CMK (cell line): ENCODE measurements at regions not wholly inside any gene's neighbourhood (a gene's known extent, or its start where the extent isn't known, plus 50 kb on each side); places are given as distances from the start of the nearest gene placed in this dataset.

ENCODE experiments used
- DNase-seq: peaks from one replicate; pipeline ENCODE4 v3.0.0-alpha.2; 2010; ENCODE audit warnings: low read depth

- no peak for DNase-seq
Observed at GRCh38 chr13:106173346-106173745, 362.1 kb downstream of the EFNB2 start.

- no peak for DNase-seq
Observed at GRCh38 chr13:106172176-106172905, 363.1 kb downstream of the EFNB2 start.

- no peak for DNase-seq
Observed at GRCh38 chr13:106163426-106163825, 372.0 kb downstream of the EFNB2 start.

- DNase-seq = no peak
Observed at GRCh38 chr13:106161146-106161545, 374.3 kb downstream of the EFNB2 start.

GRCh38 chr13:106159295-106160195 lies 375.9 kb downstream of the EFNB2 start:
- DNase-seq = no peak

GRCh38 chr13:106156468-106156867 lies 379.0 kb downstream of the EFNB2 start:
- DNase-seq = no peak

GRCh38 chr13:106155411-106155810 lies 380.1 kb downstream of the EFNB2 start:
- no peak for DNase-seq

GRCh38 chr13:106153876-106154275 lies 381.6 kb downstream of the EFNB2 start:
- DNase-seq = no peak

GRCh38 chr13:106153041-106153440 lies 382.4 kb downstream of the EFNB2 start:
- DNase-seq = no peak

- no peak for DNase-seq
Observed at GRCh38 chr13:106152047-106152446, 383.4 kb downstream of the EFNB2 start.

- DNase-seq = no peak
Observed at GRCh38 chr13:106151056-106151699, 384.3 kb downstream of the EFNB2 start.

GRCh38 chr13:106145997-106146864 lies 389.2 kb downstream of the EFNB2 start:
- no peak for DNase-seq

GRCh38 chr13:106145070-106145469 lies 390.4 kb downstream of the EFNB2 start:
- no peak for DNase-seq

- no peak for DNase-seq
Observed at GRCh38 chr13:106143930-106144709, 391.3 kb downstream of the EFNB2 start.

- no peak for DNase-seq
Observed at GRCh38 chr13:106143392-106143791, 392.1 kb downstream of the EFNB2 start.

GRCh38 chr13:106140476-106140875 lies 395.0 kb downstream of the EFNB2 start:
- no peak for DNase-seq

- no peak for DNase-seq
Observed at GRCh38 chr13:106139942-106140341, 395.5 kb downstream of the EFNB2 start.

GRCh38 chr13:106139377-106139776 lies 396.1 kb downstream of the EFNB2 start:
- no peak for DNase-seq

- DNase-seq = no peak
Observed at GRCh38 chr13:106138620-106139019, 396.8 kb downstream of the EFNB2 start.

GRCh38 chr13:106133025-106133424 lies 402.4 kb downstream of the EFNB2 start:
- DNase-seq = no peak

GRCh38 chr13:106132216-106132615 lies 403.2 kb downstream of the EFNB2 start:
- DNase-seq = no peak
